ENCODE measurements at regions not wholly inside any gene's neighbourhood (a gene's known extent, or its start where the extent isn't known, plus 50 kb on each side); places are given as distances from the start of the nearest gene placed in this dataset.

GRCh38 chr11:105269862-105270261 is 130.3 kb upstream of the CARD18 start (continued):
- no peak for TF ChIP-seq REST (IDR thresholded peaks at IDR 0.05; ENCODE audit: low read depth, low read length)

GRCh38 chr11:105268404-105269062 is 129.0 kb upstream of the CARD18 start:
- ATAC-seq (no peak), FAIRE-seq (no peak), DNase-seq (ENCODE audit: low read depth, low spot score) (no peak)
- SMC1A ChIA-PET (ENCODE audit: uncharacterized antibody, unreplicated experiment) = no interaction called here
- Histone ChIP-seq H3K9ac (ENCODE audit: control insufficient read depth, insufficient read depth, low read length) (no peak overlapping the region), H3K4me2 (ENCODE audit: control insufficient read depth, insufficient read depth) (no peak overlapping the region), H4K20me1 (ENCODE audit: control insufficient read depth, insufficient read depth) (no peaks in the 10 kb centered on the region), H3K4me1 (ENCODE audit: control insufficient read depth, insufficient read depth, low read length) (no peaks in the 10 kb centered on the region), H3K27ac (ENCODE audit: control insufficient read depth, insufficient read depth) (no peak overlapping the region), H3K4me3 (no peak overlapping the region), H3K9me3 (replicated peaks; ENCODE audit: control insufficient read depth, insufficient read depth, low read length) (no peaks in the 10 kb centered on the region), H3K79me2 (ENCODE audit: control insufficient read depth, insufficient read depth, low read length) (no peaks in the 10 kb centered on the region), H2AFZ (ENCODE audit: control insufficient read depth, low read depth, low read length) (no peak overlapping the region), H3K27me3 (replicated peaks in 1 of 2; ENCODE audit: control insufficient read depth in 2 of 2, insufficient read depth in 2 of 2, low read length in 1 of 2) (no peaks in the 10 kb centered on the region), H3K36me3 (ENCODE audit: control insufficient read depth in 2 of 2, insufficient read depth in 2 of 2, low read length in 1 of 2) (no peaks in the 10 kb centered on the region)
- CTCF ChIA-PET = no interaction called here
- TF ChIP-seq IRF5 (IDR thresholded peaks at IDR 0.05; ENCODE audit: borderline replicate concordance) = no peak
- TF ChIP-seq SRF (IDR thresholded peaks at IDR 0.05; ENCODE audit: low read depth in 2 of 2, low read length in 2 of 2) = no peak
- TF ChIP-seq FOXK2 (IDR thresholded peaks at IDR 0.05) = no peak
- TF ChIP-seq ZNF592 (IDR thresholded peaks at IDR 0.05) = no peak
- no peak for TF ChIP-seq HDAC2 (IDR thresholded peaks at IDR 0.05)
- TF ChIP-seq POLR2AphosphoS5 (IDR thresholded peaks at IDR 0.05; ENCODE audit: low read length) = no peak
- BruUV-seq (replicated peaks) = no TSS peak
- RAD21 ChIA-PET (ENCODE audit: unreplicated experiment) = no interaction called here
- 34% methylated on average over 9 of the region's 9 CpGs for WGBS (ENCODE audit: insufficient coverage, insufficient replicate concordance, low lambda C conversion rate, missing lambda C conversion rate)
- POLR2A ChIA-PET = no interaction called here
- intact Hi-C loops (cut with micrococcal nuclease; ENCODE audit: unreplicated experiment) = no loop called here
- in situ Hi-C loops (cut with MboI) = no loop called here

Data from GM12878 (cell line).